SK-N-SH treated with all-trans-retinoic acid at 6 μM for 48 hours (cell line): ENCODE measurements at regions not wholly inside any gene's neighbourhood (a gene's known extent, or its start where the extent isn't known, plus 50 kb on each side); places are given as distances from the start of the nearest gene placed in this dataset.

ENCODE experiments used
- ATAC-seq: fragments of 200-7000 bp; cut with Tn5 transposase; 3 replicates; pipeline ENCODE4 v1.9.1; 2020; ENCODE audit warnings: mild to moderate bottlenecking, moderate library complexity
- ARNTL ChIP-seq: fragments of 450-650 bp; formaldehyde crosslinking; IDR thresholded peaks from 2 replicates; pipeline ENCODE4 v1.5.0; 2020; ENCODE audit warnings: low read depth, mild to moderate bottlenecking, moderate library complexity, borderline replicate concordance
- BACH2 ChIP-seq: fragments of 250-450 bp; sonication (Bioruptor Pico); IDR thresholded peaks from 2 replicates; pipeline ENCODE4 v1.9.0; 2021; ENCODE audit warnings: mild to moderate bottlenecking, borderline replicate concordance
- CSDC2 ChIP-seq: fragments of 250-450 bp; sonication (Bioruptor Pico); IDR thresholded peaks from 2 replicates; pipeline ENCODE4 v1.5.0; 2020; ENCODE audit warnings: mild to moderate bottlenecking, moderate library complexity
- ESRRG ChIP-seq: fragments of 250-450 bp; sonication (Bioruptor Pico); IDR thresholded peaks from 2 replicates; pipeline ENCODE4 v1.6.1; 2021; ENCODE audit warnings: mild to moderate bottlenecking
- ISL1 ChIP-seq: fragments of 250-450 bp; sonication (Bioruptor Pico); IDR thresholded peaks from 2 replicates; pipeline ENCODE4 v2.1.2; 2022; ENCODE audit warnings: mild to moderate bottlenecking, moderate library complexity
- OSR1 ChIP-seq: fragments of 250-450 bp; sonication (Bioruptor Pico); IDR thresholded peaks from 2 replicates; pipeline ENCODE4 v1.8.0; 2022; ENCODE audit warnings: moderate library complexity, mild to moderate bottlenecking, inconsistent platforms
- RARB ChIP-seq: fragments of 250-450 bp; sonication (Bioruptor Pico); IDR thresholded peaks from 2 replicates; pipeline ENCODE4 v1.8.0; 2021; ENCODE audit warnings: mild to moderate bottlenecking, moderate library complexity
- SNAI2 ChIP-seq: fragments of 250-450 bp; sonication (Bioruptor Pico); IDR thresholded peaks from 2 replicates; pipeline ENCODE4 v1.5.0; 2020; ENCODE audit warnings: mild to moderate bottlenecking, moderate library complexity
- TCF4 ChIP-seq: fragments of 250-450 bp; sonication (Bioruptor Pico); IDR thresholded peaks from 2 replicates; pipeline ENCODE4 v1.8.0; 2021; ENCODE audit warnings: mild to moderate bottlenecking, moderate library complexity, borderline replicate concordance
- TSHZ2 ChIP-seq: fragments of 250-450 bp; sonication (Bioruptor Pico); IDR thresholded peaks from 2 replicates; pipeline ENCODE4 v1.5.0; 2020; ENCODE audit warnings: mild to moderate bottlenecking, moderate library complexity
- ZC3H10 ChIP-seq: fragments of 250-450 bp; sonication (Bioruptor Pico); IDR thresholded peaks from 2 replicates; pipeline ENCODE4 v1.5.1; 2021; ENCODE audit warnings: mild to moderate bottlenecking, moderate library complexity
- ZFP3 ChIP-seq: fragments of 250-450 bp; sonication (Bioruptor Pico); IDR thresholded peaks from 2 replicates; pipeline ENCODE4 v1.5.0; 2020; ENCODE audit warnings: mild to moderate bottlenecking, moderate library complexity
- ZFP30 ChIP-seq: fragments of 450-650 bp; formaldehyde crosslinking; IDR thresholded peaks from 2 replicates; pipeline ENCODE4 v1.5.0; 2022; ENCODE audit warnings: mild to moderate bottlenecking, moderate library complexity
- ZNF565 ChIP-seq: fragments of 450-650 bp; formaldehyde crosslinking; conservative IDR thresholded peaks from 2 replicates; pipeline ENCODE4 v1.5.0; 2020; ENCODE audit warnings: low read depth, mild to moderate bottlenecking, moderate library complexity
- ZNF70 ChIP-seq: fragments of 450-650 bp; formaldehyde crosslinking; IDR thresholded peaks from 2 replicates; pipeline ENCODE4 v1.5.0; 2020; ENCODE audit warnings: mild to moderate bottlenecking, moderate library complexity
- ZNF8 ChIP-seq: fragments of 450-650 bp; formaldehyde crosslinking; IDR thresholded peaks from 2 replicates; pipeline ENCODE4 v1.5.0; 2020; ENCODE audit warnings: mild to moderate bottlenecking, moderate library complexity
- TF ChIP-seq, protein P1 (sequence below): fragments of 250-450 bp; sonication (Bioruptor Pico); IDR thresholded peaks from 2 replicates; pipeline ENCODE4 v1.5.1; 2020; ENCODE audit warnings: low read depth, mild to moderate bottlenecking, moderate library complexity
- TF ChIP-seq, protein P2 (sequence below): fragments of 250-450 bp; sonication (Bioruptor Pico); IDR thresholded peaks from 2 replicates; pipeline ENCODE4 v1.8.0; 2020; ENCODE audit warnings: mild to moderate bottlenecking, moderate library complexity, borderline replicate concordance
- TF ChIP-seq, protein P3 (sequence below): fragments of 250-450 bp; sonication (Bioruptor Pico); IDR thresholded peaks from 2 replicates; pipeline ENCODE4 v1.8.0; 2021; ENCODE audit warnings: low read depth, mild to moderate bottlenecking, moderate library complexity, borderline replicate concordance
- TF ChIP-seq, protein P4 (sequence below): fragments of 250-450 bp; sonication (Bioruptor Pico); IDR thresholded peaks from 2 replicates; pipeline ENCODE4 v1.5.1; 2021; ENCODE audit warnings: mild to moderate bottlenecking, moderate library complexity

- TF ChIP-seq, protein P1, sequence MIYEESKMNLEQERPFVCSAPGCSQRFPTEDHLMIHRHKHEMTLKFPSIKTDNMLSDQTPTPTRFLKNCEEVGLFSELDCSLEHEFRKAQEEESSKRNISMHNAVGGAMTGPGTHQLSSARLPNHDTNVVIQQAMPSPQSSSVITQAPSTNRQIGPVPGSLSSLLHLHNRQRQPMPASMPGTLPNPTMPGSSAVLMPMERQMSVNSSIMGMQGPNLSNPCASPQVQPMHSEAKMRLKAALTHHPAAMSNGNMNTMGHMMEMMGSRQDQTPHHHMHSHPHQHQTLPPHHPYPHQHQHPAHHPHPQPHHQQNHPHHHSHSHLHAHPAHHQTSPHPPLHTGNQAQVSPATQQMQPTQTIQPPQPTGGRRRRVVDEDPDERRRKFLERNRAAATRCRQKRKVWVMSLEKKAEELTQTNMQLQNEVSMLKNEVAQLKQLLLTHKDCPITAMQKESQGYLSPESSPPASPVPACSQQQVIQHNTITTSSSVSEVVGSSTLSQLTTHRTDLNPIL (CRISPR knock-in tag) = no peak
- TF ChIP-seq ZC3H10 (no peak), ZFP30 (CRISPR knock-in tag) (no peak)
Measured at GRCh38 chr13:84126671-84127171, 244.4 kb upstream of the SLITRK1 start (continued).

- ATAC-seq = no peak
- TF ChIP-seq ZC3H10 (no peak), ZNF70 (CRISPR knock-in tag) (no peak), ZFP3 (CRISPR knock-in tag) (no peak), ESRRG (CRISPR knock-in tag) (no peak), BACH2 (CRISPR knock-in tag) (no peak), TSHZ2 (CRISPR knock-in tag) (no peak), ISL1 (CRISPR knock-in tag) (no peak), ZNF565 (CRISPR knock-in tag) (no peak), ZFP30 (CRISPR knock-in tag) (no peak), ARNTL (CRISPR knock-in tag) (no peak), CSDC2 (CRISPR knock-in tag) (no peak), SNAI2 (CRISPR knock-in tag) (no peak), RARB (CRISPR knock-in tag) (no peak), ZNF8 (CRISPR knock-in tag) (no peak), OSR1 (CRISPR knock-in tag) (no peak), TCF4 (CRISPR knock-in tag) (no peak)
- TF ChIP-seq, protein P1 (CRISPR knock-in tag) = no peak
- TF ChIP-seq, protein P2, sequence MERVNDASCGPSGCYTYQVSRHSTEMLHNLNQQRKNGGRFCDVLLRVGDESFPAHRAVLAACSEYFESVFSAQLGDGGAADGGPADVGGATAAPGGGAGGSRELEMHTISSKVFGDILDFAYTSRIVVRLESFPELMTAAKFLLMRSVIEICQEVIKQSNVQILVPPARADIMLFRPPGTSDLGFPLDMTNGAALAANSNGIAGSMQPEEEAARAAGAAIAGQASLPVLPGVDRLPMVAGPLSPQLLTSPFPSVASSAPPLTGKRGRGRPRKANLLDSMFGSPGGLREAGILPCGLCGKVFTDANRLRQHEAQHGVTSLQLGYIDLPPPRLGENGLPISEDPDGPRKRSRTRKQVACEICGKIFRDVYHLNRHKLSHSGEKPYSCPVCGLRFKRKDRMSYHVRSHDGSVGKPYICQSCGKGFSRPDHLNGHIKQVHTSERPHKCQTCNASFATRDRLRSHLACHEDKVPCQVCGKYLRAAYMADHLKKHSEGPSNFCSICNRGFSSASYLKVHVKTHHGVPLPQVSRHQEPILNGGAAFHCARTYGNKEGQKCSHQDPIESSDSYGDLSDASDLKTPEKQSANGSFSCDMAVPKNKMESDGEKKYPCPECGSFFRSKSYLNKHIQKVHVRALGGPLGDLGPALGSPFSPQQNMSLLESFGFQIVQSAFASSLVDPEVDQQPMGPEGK = no peak
- TF ChIP-seq, protein P3, sequence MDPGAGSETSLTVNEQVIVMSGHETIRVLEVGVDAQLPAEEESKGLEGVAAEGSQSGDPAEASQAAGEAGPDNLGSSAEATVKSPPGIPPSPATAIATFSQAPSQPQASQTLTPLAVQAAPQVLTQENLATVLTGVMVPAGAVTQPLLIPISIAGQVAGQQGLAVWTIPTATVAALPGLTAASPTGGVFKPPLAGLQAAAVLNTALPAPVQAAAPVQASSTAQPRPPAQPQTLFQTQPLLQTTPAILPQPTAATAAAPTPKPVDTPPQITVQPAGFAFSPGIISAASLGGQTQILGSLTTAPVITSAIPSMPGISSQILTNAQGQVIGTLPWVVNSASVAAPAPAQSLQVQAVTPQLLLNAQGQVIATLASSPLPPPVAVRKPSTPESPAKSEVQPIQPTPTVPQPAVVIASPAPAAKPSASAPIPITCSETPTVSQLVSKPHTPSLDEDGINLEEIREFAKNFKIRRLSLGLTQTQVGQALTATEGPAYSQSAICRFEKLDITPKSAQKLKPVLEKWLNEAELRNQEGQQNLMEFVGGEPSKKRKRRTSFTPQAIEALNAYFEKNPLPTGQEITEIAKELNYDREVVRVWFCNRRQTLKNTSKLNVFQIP (CRISPR knock-in tag) = no peak
Measured at GRCh38 chr13:84121456-84121855, 239.2 kb upstream of the SLITRK1 start.

- no peak for ATAC-seq
- no peak for TF ChIP-seq ZNF8 (CRISPR knock-in tag)
- TF ChIP-seq, protein P2 = no peak
- TF ChIP-seq ISL1 (CRISPR knock-in tag) = no peak
- no peak for TF ChIP-seq RARB (CRISPR knock-in tag)
- no peak for TF ChIP-seq ZFP30 (CRISPR knock-in tag)
- TF ChIP-seq ZC3H10 = no peak
- no peak for TF ChIP-seq ZNF70 (CRISPR knock-in tag)
- no peak for TF ChIP-seq CSDC2 (CRISPR knock-in tag)
- TF ChIP-seq, protein P1 (CRISPR knock-in tag) = no peak
- TF ChIP-seq, protein P4, sequence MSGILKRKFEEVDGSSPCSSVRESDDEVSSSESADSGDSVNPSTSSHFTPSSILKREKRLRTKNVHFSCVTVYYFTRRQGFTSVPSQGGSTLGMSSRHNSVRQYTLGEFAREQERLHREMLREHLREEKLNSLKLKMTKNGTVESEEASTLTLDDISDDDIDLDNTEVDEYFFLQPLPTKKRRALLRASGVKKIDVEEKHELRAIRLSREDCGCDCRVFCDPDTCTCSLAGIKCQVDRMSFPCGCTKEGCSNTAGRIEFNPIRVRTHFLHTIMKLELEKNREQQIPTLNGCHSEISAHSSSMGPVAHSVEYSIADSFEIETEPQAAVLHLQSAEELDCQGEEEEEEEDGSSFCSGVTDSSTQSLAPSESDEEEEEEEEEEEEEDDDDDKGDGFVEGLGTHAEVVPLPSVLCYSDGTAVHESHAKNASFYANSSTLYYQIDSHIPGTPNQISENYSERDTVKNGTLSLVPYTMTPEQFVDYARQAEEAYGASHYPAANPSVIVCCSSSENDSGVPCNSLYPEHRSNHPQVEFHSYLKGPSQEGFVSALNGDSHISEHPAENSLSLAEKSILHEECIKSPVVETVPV (CRISPR knock-in tag) = no peak
Measured at GRCh38 chr13:84118839-84119409, 236.7 kb upstream of the SLITRK1 start.
